Sigmoid colon (tissue), 4 donors: ENCODE measurements at regions not wholly inside any gene's neighbourhood (a gene's known extent, or its start where the extent isn't known, plus 50 kb on each side); places are given as distances from the start of the nearest gene placed in this dataset.

Experiments used
- EP300 ChIP-seq, 4 donors: sonication (generic); formaldehyde crosslinking; IDR thresholded peaks; one replicate each; pipeline ENCODE4 v1.6.1; 2017; ENCODE audit warnings: antibody characterized with exemption in 4 of 4
- POLR2A ChIP-seq, 2 donors: fragments of 450-650 bp; IDR thresholded peaks; one replicate each; pipeline ENCODE4 v1.6.1; 2016; ENCODE audit warnings: antibody characterized with exemption in 2 of 2, mild to moderate bottlenecking in 2 of 2, moderate library complexity in 2 of 2
- POLR2AphosphoS5 ChIP-seq, 4 donors: sonication (generic); formaldehyde crosslinking; IDR thresholded peaks; one replicate each; pipeline ENCODE4 v1.6.1; 2017; ENCODE audit warnings: antibody characterized with exemption in 4 of 4
- TF ChIP-seq, protein P1 (sequence below), 4 experiments: fragments of 450-650 bp in 3 of 4; fragments of 200-600 bp in 1 of 4; IDR thresholded peaks; one replicate each; pipeline ENCODE4 v1.5.1; 2016 to 2019; ENCODE audit warnings: antibody characterized with exemption in 4 of 4, mild to moderate bottlenecking in 3 of 4, moderate library complexity in 2 of 4

GRCh38 chr1:232169436-232169835 is 460.5 kb downstream of the SIPA1L2 start:
- TF ChIP-seq, protein P1, sequence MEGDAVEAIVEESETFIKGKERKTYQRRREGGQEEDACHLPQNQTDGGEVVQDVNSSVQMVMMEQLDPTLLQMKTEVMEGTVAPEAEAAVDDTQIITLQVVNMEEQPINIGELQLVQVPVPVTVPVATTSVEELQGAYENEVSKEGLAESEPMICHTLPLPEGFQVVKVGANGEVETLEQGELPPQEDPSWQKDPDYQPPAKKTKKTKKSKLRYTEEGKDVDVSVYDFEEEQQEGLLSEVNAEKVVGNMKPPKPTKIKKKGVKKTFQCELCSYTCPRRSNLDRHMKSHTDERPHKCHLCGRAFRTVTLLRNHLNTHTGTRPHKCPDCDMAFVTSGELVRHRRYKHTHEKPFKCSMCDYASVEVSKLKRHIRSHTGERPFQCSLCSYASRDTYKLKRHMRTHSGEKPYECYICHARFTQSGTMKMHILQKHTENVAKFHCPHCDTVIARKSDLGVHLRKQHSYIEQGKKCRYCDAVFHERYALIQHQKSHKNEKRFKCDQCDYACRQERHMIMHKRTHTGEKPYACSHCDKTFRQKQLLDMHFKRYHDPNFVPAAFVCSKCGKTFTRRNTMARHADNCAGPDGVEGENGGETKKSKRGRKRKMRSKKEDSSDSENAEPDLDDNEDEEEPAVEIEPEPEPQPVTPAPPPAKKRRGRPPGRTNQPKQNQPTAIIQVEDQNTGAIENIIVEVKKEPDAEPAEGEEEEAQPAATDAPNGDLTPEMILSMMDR (IDR thresholded peaks at IDR 0.05): no peak
- TF ChIP-seq POLR2A (IDR thresholded peaks at IDR 0.05): no peak
- TF ChIP-seq POLR2AphosphoS5 (IDR thresholded peaks at IDR 0.05): no peak
- no peak for TF ChIP-seq EP300 (IDR thresholded peaks at IDR 0.05)
